Right cardiac atrium (tissue), 5 donors: ENCODE measurements at regions not wholly inside any gene's neighbourhood (a gene's known extent, or its start where the extent isn't known, plus 50 kb on each side); places are given as distances from the start of the nearest gene placed in this dataset.

Source experiments
- ATAC-seq, 2 donors: fragments of 200-7000 bp; cut with Tn5 transposase; one replicate each; pipeline versions ENCODE4 v1.8.0 to v1.9.1; 2020; ENCODE audit warnings: moderate library complexity in 2 of 2, mild to moderate bottlenecking in 1 of 2
- DNase-seq, 3 donors: peaks; one replicate each; pipeline ENCODE4 v3.0.0-alpha.2; 2020
- H3K27ac ChIP-seq: one replicate; pipeline ENCODE4 v1.5.1; 2013; ENCODE audit warnings: mild to moderate bottlenecking, low read length, control low read depth, moderate library complexity
- H3K27me3 ChIP-seq: one replicate; pipeline ENCODE4 v1.6.1; 2013; ENCODE audit not compliant: control insufficient read depth, insufficient read depth
- H3K4me1 ChIP-seq: one replicate; pipeline ENCODE4 v1.6.1; 2013; ENCODE audit warnings: low read length; ENCODE audit not compliant: control insufficient read depth, insufficient read depth
- H3K4me3 ChIP-seq: one replicate; pipeline ENCODE4 v1.5.1; 2013; ENCODE audit warnings: low read length, control low read depth
- H3K9me3 ChIP-seq: one replicate; pipeline ENCODE4 v1.6.1; 2013; ENCODE audit warnings: low read length; ENCODE audit not compliant: control insufficient read depth
- WGBS: extraction: QIAGEN DNeasy Blood & Tissue Kit; methylation state at CpG from one replicate; pipeline ENCODE4 v1.1.7; 2013; 5-methylcytosine and 5-hydroxymethylcytosine counted together
- intact Hi-C, 4 donors: fragments of 100-400 bp; cut with DNase I; formaldehyde crosslinking; loops; one replicate each; pipeline versions ENCODE4 v1.11.0 to v1.14.0; 2022 to 2023
- donor health status: healthy with polysubstance abuse.
- donor health status: DM: no; HTN: yes; CAD: no.
- donor health status: DM: no; HTN: no; CAD: no.
- donor health status: DM: no; HTN: yes; CAD: no; lungs with severe emphysema.
- donor health status: DM: yes; HTN: yes; CAD: no.

GRCh38 chr3:168425936-168426595 lies 330.3 kb upstream of the GOLIM4 start:
- H3K27me3 ChIP-seq, result no peaks in the 10 kb centered on the region
- WGBS, result 87% methylated on average over 4 of the region's 4 CpGs
- intact Hi-C loops, result no loop called here

GRCh38 chr3:168424059-168424734 lies 328.5 kb upstream of the GOLIM4 start:
- Histone ChIP-seq H3K9me3 (no peaks in the 10 kb centered on the region), H3K27me3 (no peaks in the 10 kb centered on the region), H3K4me3 (no peak overlapping the region), H3K27ac (no peak overlapping the region), H3K4me1 (no peaks in the 10 kb centered on the region)
- no peak for DNase-seq
- ATAC-seq, result no peak
- 37% methylated on average over 4 of the region's 4 CpGs for WGBS
- intact Hi-C loops, result no loop called here

More at GRCh38 chr3:168425936-168426595, 330.3 kb upstream of the GOLIM4 start:
- ATAC-seq (no peak), DNase-seq (no peak)
- Histone ChIP-seq H3K4me1 (no peaks in the 10 kb centered on the region), H3K9me3 (no peaks in the 10 kb centered on the region), H3K27ac (no peak overlapping the region), H3K4me3 (no peak overlapping the region)

GRCh38 chr3:168422843-168423242 lies 327.1 kb upstream of the GOLIM4 start:
- intact Hi-C loops, result no loop called here
- Histone ChIP-seq H3K4me1 (no peaks in the 10 kb centered on the region), H3K27me3 (no peaks in the 10 kb centered on the region), H3K9me3 (no peaks in the 10 kb centered on the region), H3K27ac (no peak overlapping the region), H3K4me3 (no peak overlapping the region)
- WGBS, result 77% methylated on average over 1 of the region's 1 CpG
- ATAC-seq (no peak), DNase-seq (no peak)

DNA sequence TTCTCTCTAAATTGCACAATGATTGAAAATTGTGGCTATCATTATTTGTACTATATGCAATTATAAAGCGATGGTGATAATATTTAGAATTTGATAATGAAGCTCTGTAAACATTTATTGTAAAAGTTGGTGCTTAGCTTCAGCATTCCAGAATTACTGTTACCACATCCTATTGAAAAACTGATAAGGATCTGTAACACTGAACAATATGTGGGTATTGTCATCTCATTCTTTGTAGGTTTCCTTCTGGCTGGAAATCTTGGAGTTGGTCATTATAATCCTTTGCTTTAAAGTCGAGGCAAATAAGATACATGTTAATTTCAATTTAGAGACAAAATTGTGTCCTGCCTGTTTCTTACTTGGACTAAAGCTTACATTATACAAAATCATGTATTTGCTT lies 323.4 kb upstream of the GOLIM4 start:
- H3K27ac ChIP-seq, result no peak overlapping the region
- intact Hi-C loops, result no loop called here
- WGBS, result 81% methylated on average over 2 of the region's 2 CpGs
- H3K27me3 ChIP-seq, result no peaks in the 10 kb centered on the region
- ATAC-seq, result no peak
- DNase-seq, result no peak
- H3K4me1 ChIP-seq, result no peaks in the 10 kb centered on the region
- H3K4me3 ChIP-seq, result no peak overlapping the region
- H3K9me3 ChIP-seq, result no peaks in the 10 kb centered on the region

- intact Hi-C loops, result no loop called here
- Histone ChIP-seq H3K9me3 (no peaks in the 10 kb centered on the region), H3K4me1 (no peaks in the 10 kb centered on the region), H3K4me3 (no peak overlapping the region), H3K27ac (no peak overlapping the region), H3K27me3 (no peaks in the 10 kb centered on the region)
- no peak for DNase-seq
- ATAC-seq, result no peak
- WGBS, result 76% methylated on average over 1 of the region's 1 CpG
Measured at GRCh38 chr3:168417016-168417415, 321.3 kb upstream of the GOLIM4 start.

DNA sequence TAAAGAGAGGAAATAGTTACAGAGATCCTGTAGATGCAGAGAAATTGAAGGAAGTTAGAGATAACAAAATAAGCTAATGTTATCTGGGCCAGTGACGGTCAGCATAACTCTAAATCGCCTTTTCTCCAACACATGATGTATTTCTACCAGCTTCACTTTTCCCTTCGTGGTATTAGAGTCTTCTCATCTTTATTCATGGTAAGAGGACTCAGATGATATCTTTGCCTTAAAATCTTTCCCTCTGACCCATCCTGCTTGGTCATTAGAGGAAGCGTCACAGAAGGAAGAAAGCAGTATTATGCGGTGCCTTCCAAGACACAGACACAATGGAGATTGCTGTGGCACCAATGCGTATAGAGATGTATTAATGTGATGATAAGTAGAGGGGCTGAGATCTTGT lies 320.7 kb upstream of the GOLIM4 start:
- Histone ChIP-seq H3K27ac (no peak overlapping the region), H3K4me1 (no peaks in the 10 kb centered on the region), H3K4me3 (no peak overlapping the region), H3K9me3 (no peaks in the 10 kb centered on the region), H3K27me3 (no peaks in the 10 kb centered on the region)
- 64% methylated on average over 6 of the region's 6 CpGs for WGBS
- ATAC-seq, result no peak
- intact Hi-C loops, result no loop called here
- no peak for DNase-seq

DNA sequence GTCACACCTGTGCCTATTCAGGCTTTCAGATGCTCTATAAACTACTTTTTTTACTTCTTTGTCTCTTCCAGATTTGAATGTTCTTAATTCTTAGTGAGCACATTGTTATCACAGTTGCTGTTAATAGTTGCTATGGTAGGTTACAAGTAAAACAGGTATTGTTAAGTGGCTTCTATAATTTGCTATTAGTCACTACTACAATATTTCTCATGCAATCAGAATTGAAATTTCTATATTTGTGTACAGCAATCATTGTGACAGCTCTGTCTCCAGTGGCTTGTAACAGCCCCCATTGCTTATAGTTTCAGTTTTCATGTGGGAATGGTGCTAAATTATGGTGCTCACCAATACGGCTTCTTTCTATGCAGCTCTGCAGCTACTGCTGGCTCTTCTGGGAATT lies 318.4 kb upstream of the GOLIM4 start:
- Histone ChIP-seq H3K27me3 (no peaks in the 10 kb centered on the region), H3K9me3 (no peaks in the 10 kb centered on the region), H3K4me3 (no peak overlapping the region), H3K4me1 (no peaks in the 10 kb centered on the region), H3K27ac (no peak overlapping the region)
- intact Hi-C loops, result no loop called here
- ATAC-seq (no peak), DNase-seq (no peak)
- 88% methylated on average over 1 of the region's 1 CpG for WGBS

DNA sequence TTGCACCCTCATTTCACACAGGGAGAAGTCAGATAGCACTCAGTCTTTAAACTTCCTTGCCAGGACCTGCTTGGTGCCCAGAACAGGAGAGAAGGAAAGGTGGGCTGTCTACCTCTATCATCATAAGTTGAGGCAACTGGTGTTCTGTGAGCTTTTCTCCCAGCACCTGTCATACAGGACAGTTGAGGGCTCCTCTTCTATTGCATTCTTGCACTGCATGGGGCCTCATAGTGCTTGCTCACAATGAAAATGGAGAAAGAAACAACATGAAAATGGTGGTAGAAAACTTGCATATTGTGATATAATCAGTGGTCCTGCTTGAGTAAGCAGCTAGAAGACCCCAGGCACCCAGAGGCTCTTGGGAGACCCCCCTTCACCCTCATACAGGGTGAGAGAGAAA lies 311.7 kb upstream of the GOLIM4 start:
- no peak for DNase-seq
- H3K4me1 ChIP-seq, result no peaks in the 10 kb centered on the region
- no peaks in the 10 kb centered on the region for H3K9me3 ChIP-seq
- no peak overlapping the region for H3K4me3 ChIP-seq
- H3K27ac ChIP-seq, result no peak overlapping the region
- ATAC-seq, result no peak
- intact Hi-C loops, result no loop called here
- H3K27me3 ChIP-seq, result no peaks in the 10 kb centered on the region

DNA sequence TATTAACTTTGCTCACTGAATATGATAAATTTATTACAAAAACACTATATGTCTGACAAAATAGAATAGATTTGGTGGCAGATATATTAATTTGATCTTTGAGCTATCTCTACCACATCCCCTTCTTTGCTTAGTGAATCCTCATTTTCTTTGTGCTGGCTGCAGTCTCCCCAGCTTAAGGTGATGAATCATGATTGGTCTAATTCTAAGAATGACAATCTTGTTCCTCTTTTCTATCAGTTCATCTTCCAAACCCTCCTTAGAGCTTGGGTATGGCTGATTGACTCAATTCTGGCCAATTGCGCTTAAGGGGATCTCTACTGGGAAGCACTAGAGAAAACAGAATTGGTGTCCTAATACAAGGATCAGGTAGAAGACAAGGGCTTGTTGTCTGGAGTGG lies 309.6 kb upstream of the GOLIM4 start:
- intact Hi-C loops, result no loop called here
- Histone ChIP-seq H3K27me3 (no peaks in the 10 kb centered on the region), H3K9me3 (no peaks in the 10 kb centered on the region), H3K4me1 (no peaks in the 10 kb centered on the region), H3K27ac (no peak overlapping the region), H3K4me3 (no peak overlapping the region)
- ATAC-seq (no peak), DNase-seq (no peak)
- WGBS, result 98% methylated on average over 1 of the region's 1 CpG

DNA sequence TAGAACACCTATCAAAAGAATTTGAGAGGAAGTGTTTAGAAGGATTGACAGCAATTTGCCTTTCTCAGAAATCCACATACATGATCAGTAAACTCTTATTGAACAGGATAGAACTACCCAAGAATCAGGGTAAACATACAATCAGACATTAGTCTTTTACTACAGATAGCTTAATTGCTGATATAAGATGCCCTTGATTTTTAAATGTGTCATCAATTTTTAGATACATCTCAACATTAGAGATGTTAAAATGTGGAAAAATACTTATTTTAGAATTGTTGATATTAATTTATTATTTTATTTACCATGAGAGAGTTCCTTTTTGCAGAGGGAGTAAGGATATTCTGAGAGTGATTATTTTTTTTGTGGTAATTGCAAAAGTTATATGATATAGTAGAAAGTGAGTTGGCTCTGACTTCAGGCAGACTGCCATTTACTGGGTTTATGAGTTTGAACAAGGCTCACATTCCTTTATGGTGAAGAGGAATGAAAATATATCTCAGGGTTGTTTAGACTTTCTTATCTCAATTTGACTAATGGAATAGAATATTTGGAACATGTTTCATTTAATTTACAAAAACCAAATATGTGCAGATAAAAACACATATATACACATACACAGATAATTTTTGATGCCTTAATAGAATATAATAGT lies 302.8 kb upstream of the GOLIM4 start:
- Histone ChIP-seq H3K4me3 (no peak overlapping the region), H3K9me3 (no peaks in the 10 kb centered on the region), H3K4me1 (no peaks in the 10 kb centered on the region), H3K27ac (no peak overlapping the region), H3K27me3 (no peaks in the 10 kb centered on the region)
- DNase-seq, result no peak
- intact Hi-C loops, result no loop called here
- ATAC-seq, result no peak

DNA sequence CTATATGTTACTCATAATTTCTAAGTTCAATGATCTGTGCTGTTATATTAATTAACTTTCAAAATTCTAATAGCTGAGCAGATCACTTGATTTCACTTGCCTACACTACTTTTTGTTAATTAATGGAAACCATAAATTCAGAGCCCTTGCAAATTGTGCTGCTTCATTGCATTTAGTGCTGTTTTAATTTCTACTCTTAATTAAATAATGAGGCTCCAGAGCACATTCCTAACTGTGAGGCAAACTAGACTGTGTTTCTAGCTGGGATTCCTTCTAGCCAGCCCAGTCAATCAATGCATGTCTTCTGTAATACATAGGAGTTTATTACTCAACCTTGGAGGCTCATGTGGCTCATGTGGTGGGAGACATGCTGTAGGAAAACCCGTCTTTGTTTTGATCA lies 301.1 kb upstream of the GOLIM4 start:
- no peak overlapping the region for H3K27ac ChIP-seq
- DNase-seq, result no peak
- no peaks in the 10 kb centered on the region for H3K4me1 ChIP-seq
- intact Hi-C loops, result no loop called here
- no peaks in the 10 kb centered on the region for H3K9me3 ChIP-seq
- WGBS, result 84% methylated on average over 1 of the region's 1 CpG
- no peak for ATAC-seq
- H3K27me3 ChIP-seq, result no peaks in the 10 kb centered on the region
- no peak overlapping the region for H3K4me3 ChIP-seq
